Activated naive CD4-positive, alpha-beta T cell treated with anti-CD3 and anti-CD28 coated beads, Interleukin-2, amount 50 U/mL, for 16 hours (primary cell): ENCODE measurements at regions not wholly inside any gene's neighbourhood (a gene's known extent, or its start where the extent isn't known, plus 50 kb on each side); places are given as distances from the start of the nearest gene placed in this dataset.
"Not testable (repeated sequence)": the region's sequence is repeated elsewhere in the genome, so short reads cannot be mapped to it uniquely, and the experiment has no call there.

Experiments
- DNase-seq: peaks from one replicate; pipeline ENCODE4 v3.0.0-alpha.2; 2020

GRCh38 chr15:26115229-26115943 is 252.3 kb upstream of the ATP10A start:
- DNase-seq, result no peak

- DNase-seq, result not testable (repeated sequence)
Observed at GRCh38 chr15:26114128-26114527, 251.0 kb upstream of the ATP10A start.

GRCh38 chr15:26113296-26113695 is 250.2 kb upstream of the ATP10A start:
- no peak for DNase-seq

- no peak for DNase-seq
Observed at GRCh38 chr15:26109203-26109602, 246.1 kb upstream of the ATP10A start.

- DNase-seq, result no peak
Observed at GRCh38 chr15:26106556-26106955, 243.4 kb upstream of the ATP10A start.

- no peak for DNase-seq
Observed at GRCh38 chr15:26103002-26103404, 239.9 kb upstream of the ATP10A start.

- DNase-seq, result no peak
Observed at GRCh38 chr15:26102365-26102764, 239.2 kb upstream of the ATP10A start.

GRCh38 chr15:26101443-26101842 is 238.3 kb upstream of the ATP10A start:
- DNase-seq, result no peak

- no peak for DNase-seq
Observed at GRCh38 chr15:26098801-26099200, 235.7 kb upstream of the ATP10A start.

GRCh38 chr15:26097216-26097615 is 234.1 kb upstream of the ATP10A start:
- no peak for DNase-seq

- DNase-seq, result no peak
Observed at GRCh38 chr15:26096581-26096980, 233.5 kb upstream of the ATP10A start.

GRCh38 chr15:26095710-26096330 is 232.7 kb upstream of the ATP10A start:
- no peak for DNase-seq

GRCh38 chr15:26091184-26091583 is 228.1 kb upstream of the ATP10A start:
- no peak for DNase-seq

- no peak for DNase-seq
Observed at GRCh38 chr15:26087881-26088280, 224.8 kb upstream of the ATP10A start.

- no peak for DNase-seq
Observed at GRCh38 chr15:26087395-26087794, 224.3 kb upstream of the ATP10A start.

- no peak for DNase-seq
Observed at GRCh38 chr15:26084771-26085170, 221.6 kb upstream of the ATP10A start.

GRCh38 chr15:26083896-26084295 is 220.8 kb upstream of the ATP10A start:
- DNase-seq, result no peak

- no peak for DNase-seq
Observed at GRCh38 chr15:26083457-26083856, 220.3 kb upstream of the ATP10A start.

- DNase-seq, result peak; percentile 95
Observed at GRCh38 chr15:26082221-26083109, 219.3 kb upstream of the ATP10A start.

GRCh38 chr15:26081758-26082220 is 218.7 kb upstream of the ATP10A start:
- no peak for DNase-seq

- no peak for DNase-seq
Observed at GRCh38 chr15:26075770-26076169, 212.6 kb upstream of the ATP10A start.

- peak; percentile 33 for DNase-seq
Observed at GRCh38 chr15:26073430-26074333, 210.6 kb upstream of the ATP10A start.
